Right lobe of liver (tissue), 6 donors: ENCODE measurements at regions not wholly inside any gene's neighbourhood (a gene's known extent, or its start where the extent isn't known, plus 50 kb on each side); places are given as distances from the start of the nearest gene placed in this dataset.

Source experiments
- ATAC-seq, 4 donors: fragments of 200-7000 bp; cut with Tn5 transposase; one replicate each; pipeline ENCODE4 v1.9.1; 2020; ENCODE audit warnings: mild to moderate bottlenecking in 4 of 4, moderate library complexity in 4 of 4
- DNase-seq, 3 donors: peaks; one replicate each; pipeline ENCODE4 v3.0.0-alpha.2; 2020
- H3K27ac ChIP-seq, 3 donors: fragments of 200-600 bp; one replicate each; pipeline ENCODE4 v1.8.0; 2022
- H3K27me3 ChIP-seq, 2 donors: fragments of 200-600 bp; one replicate each; pipeline ENCODE4 v1.8.0; 2022
- H3K36me3 ChIP-seq, 4 donors: fragments of 200-600 bp; sonication (generic) in 1 of 4; one replicate each; pipeline versions ENCODE4 v1.5.1 to v1.8.0; 2017 to 2022; ENCODE audit warnings: control low read depth in 1 of 4
- H3K4me1 ChIP-seq, 4 donors: fragments of 200-600 bp; sonication (generic) in 1 of 4; one replicate each; pipeline versions ENCODE4 v1.5.1 to v1.8.0; 2017 to 2022; ENCODE audit warnings: control low read depth in 1 of 4
- H3K4me3 ChIP-seq, 3 donors: fragments of 200-600 bp; one replicate each; pipeline ENCODE4 v1.8.0; 2022
- H3K9me3 ChIP-seq, 4 donors: fragments of 200-600 bp; sonication (generic) in 1 of 4; one replicate each; pipeline versions ENCODE4 v1.5.1 to v1.8.0; 2017 to 2022; ENCODE audit warnings: control low read depth in 1 of 4
- POLR2A ChIP-seq: fragments of 450-650 bp; IDR thresholded peaks from one replicate; pipeline ENCODE4 v1.6.1; 2017; ENCODE audit warnings: antibody characterized with exemption, mild to moderate bottlenecking
- WGBS: methylation state at CpG from one replicate; pipeline ENCODE4 v1.1.6; 2018; ENCODE audit warnings: low coverage, low lambda C conversion rate; ENCODE audit not compliant: insufficient coverage; ENCODE audit errors: missing lambda C conversion rate; 5-methylcytosine and 5-hydroxymethylcytosine counted together
- intact Hi-C, 2 donors: fragments of 100-400 bp; cut with DNase I; formaldehyde crosslinking; loops; one replicate each; pipeline versions ENCODE4 v1.11.2 to v1.14.1; 2022
- TF ChIP-seq, protein P1 (sequence below), 4 donors: fragments of 200-600 bp in 3 of 4; fragments of 450-650 bp in 1 of 4; IDR thresholded peaks; one replicate each; pipeline versions ENCODE4 v1.5.1 to v1.8.0; 2016 to 2022; ENCODE audit warnings: antibody characterized with exemption in 4 of 4, mild to moderate bottlenecking in 2 of 4
- donor health status: DM: no; HTN: yes; CAD: no.
- donor health status: DM: no; HTN: no; CAD: no.
- donor health status: DM: no; HTN: no; CAD: no.
- donor health status: DM: no; HTN: yes; CAD: no.
- donor health status: DM: no; HTN: yes; CAD: no.

- no peaks in the 10 kb centered on the region for H3K36me3 ChIP-seq
- no peaks in the 10 kb centered on the region for H3K27me3 ChIP-seq
- H3K27ac ChIP-seq: no peak overlapping the region
- 76% methylated on average over 7 of the region's 11 CpGs for WGBS
- H3K4me3 ChIP-seq: no peak overlapping the region
- TF ChIP-seq POLR2A: no peak
- TF ChIP-seq, protein P1, sequence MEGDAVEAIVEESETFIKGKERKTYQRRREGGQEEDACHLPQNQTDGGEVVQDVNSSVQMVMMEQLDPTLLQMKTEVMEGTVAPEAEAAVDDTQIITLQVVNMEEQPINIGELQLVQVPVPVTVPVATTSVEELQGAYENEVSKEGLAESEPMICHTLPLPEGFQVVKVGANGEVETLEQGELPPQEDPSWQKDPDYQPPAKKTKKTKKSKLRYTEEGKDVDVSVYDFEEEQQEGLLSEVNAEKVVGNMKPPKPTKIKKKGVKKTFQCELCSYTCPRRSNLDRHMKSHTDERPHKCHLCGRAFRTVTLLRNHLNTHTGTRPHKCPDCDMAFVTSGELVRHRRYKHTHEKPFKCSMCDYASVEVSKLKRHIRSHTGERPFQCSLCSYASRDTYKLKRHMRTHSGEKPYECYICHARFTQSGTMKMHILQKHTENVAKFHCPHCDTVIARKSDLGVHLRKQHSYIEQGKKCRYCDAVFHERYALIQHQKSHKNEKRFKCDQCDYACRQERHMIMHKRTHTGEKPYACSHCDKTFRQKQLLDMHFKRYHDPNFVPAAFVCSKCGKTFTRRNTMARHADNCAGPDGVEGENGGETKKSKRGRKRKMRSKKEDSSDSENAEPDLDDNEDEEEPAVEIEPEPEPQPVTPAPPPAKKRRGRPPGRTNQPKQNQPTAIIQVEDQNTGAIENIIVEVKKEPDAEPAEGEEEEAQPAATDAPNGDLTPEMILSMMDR (IDR thresholded peaks at IDR 0.05): no peak
- ATAC-seq (no peak), DNase-seq (peak in 1 of 3 donors; percentile 19)
- intact Hi-C loops: no loop called here
- peaks cover 0 to 4% (median 1%) of the 10 kb centered on the region in 4 donors for H3K4me1 ChIP-seq
- H3K9me3 ChIP-seq: no peaks in the 10 kb centered on the region
These were observed 54.8 kb downstream of the RTP5 start for GRCh38 chr2:241924069-241924908.

- DNase-seq: peak in 1 of 3 donors; percentile 42
- intact Hi-C loops: no loop called here
- no peak for TF ChIP-seq POLR2A
- TF ChIP-seq, protein P1 (IDR thresholded peaks at IDR 0.05): no peak
- no peaks in the 10 kb centered on the region for H3K36me3 ChIP-seq
- no peaks in the 10 kb centered on the region for H3K9me3 ChIP-seq
- no CpG with 5 or more reads among the region's 7 CpGs for WGBS
- no peak overlapping the region for H3K27ac ChIP-seq
- no peak for ATAC-seq
- no peaks in the 10 kb centered on the region for H3K27me3 ChIP-seq
- H3K4me3 ChIP-seq: no peak overlapping the region
- H3K4me1 ChIP-seq: peaks cover 0 to 4% (median 1%) of the 10 kb centered on the region in 4 donors
These were observed 55.4 kb downstream of the RTP5 start for GRCh38 chr2:241924909-241925250.

- intact Hi-C loops: no loop called here
- no peaks in the 10 kb centered on the region for H3K9me3 ChIP-seq
- H3K4me3 ChIP-seq: no peak overlapping the region
- ATAC-seq: no peak
- H3K27me3 ChIP-seq: no peaks in the 10 kb centered on the region
- H3K4me1 ChIP-seq: peaks cover 0 to 4% (median 1%) of the 10 kb centered on the region in 4 donors
- no peak for TF ChIP-seq POLR2A
- TF ChIP-seq, protein P1 (IDR thresholded peaks at IDR 0.05): no peak
- peak in 1 of 3 donors; percentile 35 for DNase-seq
- no peak overlapping the region for H3K27ac ChIP-seq
- H3K36me3 ChIP-seq: no peaks in the 10 kb centered on the region
- WGBS: 91% methylated on average over 7 of the region's 15 CpGs
These were observed 55.7 kb downstream of the RTP5 start for GRCh38 chr2:241925277-241925676.

GRCh38 chr2:241925821-241926441, 56.4 kb downstream of the RTP5 start:
- no peaks in the 10 kb centered on the region for H3K27me3 ChIP-seq
- no peaks in the 10 kb centered on the region for H3K9me3 ChIP-seq
- H3K4me1 ChIP-seq: peaks cover 0 to 4% (median 1%) of the 10 kb centered on the region in 4 donors
- intact Hi-C loops: no loop called here
- DNase-seq (peak in 1 of 3 donors; percentile 32), ATAC-seq (no peak)
- TF ChIP-seq, protein P1 (IDR thresholded peaks at IDR 0.05): no peak
- TF ChIP-seq POLR2A: no peak
- H3K36me3 ChIP-seq: no peaks in the 10 kb centered on the region
- 91% methylated on average over 19 of the region's 21 CpGs for WGBS
- no peak overlapping the region for H3K4me3 ChIP-seq
- H3K27ac ChIP-seq: no peak overlapping the region
